ENCODE measurements at regions not wholly inside any gene's neighbourhood (a gene's known extent, or its start where the extent isn't known, plus 50 kb on each side); places are given as distances from the start of the nearest gene placed in this dataset.
"Not testable (repeated sequence)": the region's sequence is repeated elsewhere in the genome, so short reads cannot be mapped to it uniquely, and the experiment has no call there.

DNA sequence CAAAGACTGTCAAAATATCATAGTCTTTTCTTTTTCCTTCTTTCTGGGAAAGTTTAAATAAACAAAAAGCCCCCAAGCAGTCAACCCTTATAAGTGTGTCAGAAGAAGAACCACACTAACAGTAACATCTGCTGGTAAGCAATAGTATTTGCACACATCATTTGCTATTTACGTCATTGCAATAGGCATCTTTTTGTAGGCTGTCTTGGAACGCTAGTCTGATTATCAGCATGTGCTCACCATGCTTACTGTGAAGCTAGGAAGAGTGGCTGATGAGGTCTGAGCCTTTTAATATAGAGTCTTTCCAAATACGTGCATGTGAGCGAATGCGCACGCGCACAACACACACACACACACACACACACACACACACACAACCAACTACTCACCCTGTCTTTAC is 599.0 kb upstream of the TPK1 start:
- TF ChIP-seq SREBF2 (IDR thresholded peaks at IDR 0.05) (no peak), EHF (CRISPR knock-in tag; IDR thresholded peaks at IDR 0.05) (no peak), ZFP36 (IDR thresholded peaks at IDR 0.05; ENCODE audit: borderline replicate concordance, partially characterized antibody) (no peak), BHLHE40 (IDR thresholded peaks at IDR 0.05; ENCODE audit: low read depth, low read length) (no peak), KDM1A (IDR thresholded peaks at IDR 0.05; ENCODE audit: low read depth) (no peak), FOSB (CRISPR knock-in tag; IDR thresholded peaks at IDR 0.05) (no peak), JUNB (IDR thresholded peaks at IDR 0.05) (no peak), FOXS1 (CRISPR knock-in tag; IDR thresholded peaks at IDR 0.05) (no peak), HEYL (CRISPR knock-in tag; IDR thresholded peaks at IDR 0.05) (no peak)
- TF ChIP-seq, protein P1, sequence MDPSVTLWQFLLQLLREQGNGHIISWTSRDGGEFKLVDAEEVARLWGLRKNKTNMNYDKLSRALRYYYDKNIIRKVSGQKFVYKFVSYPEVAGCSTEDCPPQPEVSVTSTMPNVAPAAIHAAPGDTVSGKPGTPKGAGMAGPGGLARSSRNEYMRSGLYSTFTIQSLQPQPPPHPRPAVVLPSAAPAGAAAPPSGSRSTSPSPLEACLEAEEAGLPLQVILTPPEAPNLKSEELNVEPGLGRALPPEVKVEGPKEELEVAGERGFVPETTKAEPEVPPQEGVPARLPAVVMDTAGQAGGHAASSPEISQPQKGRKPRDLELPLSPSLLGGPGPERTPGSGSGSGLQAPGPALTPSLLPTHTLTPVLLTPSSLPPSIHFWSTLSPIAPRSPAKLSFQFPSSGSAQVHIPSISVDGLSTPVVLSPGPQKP (IDR thresholded peaks at IDR 0.05; ENCODE audit: low read depth, low read length), result no peak
- TF ChIP-seq, protein P2, sequence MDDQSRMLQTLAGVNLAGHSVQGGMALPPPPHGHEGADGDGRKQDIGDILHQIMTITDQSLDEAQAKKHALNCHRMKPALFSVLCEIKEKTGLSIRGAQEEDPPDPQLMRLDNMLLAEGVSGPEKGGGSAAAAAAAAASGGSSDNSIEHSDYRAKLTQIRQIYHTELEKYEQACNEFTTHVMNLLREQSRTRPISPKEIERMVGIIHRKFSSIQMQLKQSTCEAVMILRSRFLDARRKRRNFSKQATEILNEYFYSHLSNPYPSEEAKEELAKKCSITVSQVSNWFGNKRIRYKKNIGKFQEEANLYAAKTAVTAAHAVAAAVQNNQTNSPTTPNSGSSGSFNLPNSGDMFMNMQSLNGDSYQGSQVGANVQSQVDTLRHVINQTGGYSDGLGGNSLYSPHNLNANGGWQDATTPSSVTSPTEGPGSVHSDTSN (IDR thresholded peaks at IDR 0.05), result no peak
- TF ChIP-seq, protein P3, sequence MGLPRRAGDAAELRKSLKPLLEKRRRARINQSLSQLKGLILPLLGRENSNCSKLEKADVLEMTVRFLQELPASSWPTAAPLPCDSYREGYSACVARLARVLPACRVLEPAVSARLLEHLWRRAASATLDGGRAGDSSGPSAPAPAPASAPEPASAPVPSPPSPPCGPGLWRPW (IDR thresholded peaks at IDR 0.05), result no peak
- TF ChIP-seq, protein P4, sequence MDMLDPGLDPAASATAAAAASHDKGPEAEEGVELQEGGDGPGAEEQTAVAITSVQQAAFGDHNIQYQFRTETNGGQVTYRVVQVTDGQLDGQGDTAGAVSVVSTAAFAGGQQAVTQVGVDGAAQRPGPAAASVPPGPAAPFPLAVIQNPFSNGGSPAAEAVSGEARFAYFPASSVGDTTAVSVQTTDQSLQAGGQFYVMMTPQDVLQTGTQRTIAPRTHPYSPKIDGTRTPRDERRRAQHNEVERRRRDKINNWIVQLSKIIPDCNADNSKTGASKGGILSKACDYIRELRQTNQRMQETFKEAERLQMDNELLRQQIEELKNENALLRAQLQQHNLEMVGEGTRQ (IDR thresholded peaks at IDR 0.05), result no peak
- FAIRE-seq (no peak), ATAC-seq (no peak), DNase-seq (ENCODE audit: low read depth in 1 of 2, low spot score in 1 of 2) (no peak)
- Histone ChIP-seq H3K27ac (no peak overlapping the region), H3K4me2 (no peak overlapping the region), H3K4me1 (no peaks in the 10 kb centered on the region), H3K4me3 (no peak overlapping the region), H3K9me3 (no peaks in the 10 kb centered on the region)
- CTCF ChIA-PET, result no interaction called here
- 61% methylated on average over 7 of the region's 7 CpGs for WGBS (ENCODE audit: missing lambda C conversion rate)
- POLR2A ChIA-PET, result no interaction called here

DNA sequence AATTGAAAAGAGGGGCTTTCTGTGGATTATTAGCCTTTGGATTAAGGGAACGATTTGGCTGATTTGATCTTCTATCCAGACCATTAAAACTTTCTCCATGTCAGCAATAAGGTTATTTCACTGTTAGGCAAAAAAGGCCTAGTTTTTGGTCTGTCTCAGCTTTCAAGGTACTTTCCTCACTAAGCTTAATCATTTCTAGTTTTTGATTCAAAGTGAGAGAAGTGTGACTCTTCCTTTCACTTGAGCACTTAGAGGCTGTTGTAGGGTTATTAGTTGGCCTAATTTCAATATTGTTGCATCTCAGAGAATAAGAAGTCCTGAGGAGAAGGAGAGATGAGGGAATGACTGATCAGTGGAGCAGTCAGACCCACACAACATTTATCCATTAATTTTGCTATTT is 596.0 kb upstream of the TPK1 start:
- ChIA-PET POLR2A (no interaction called here), CTCF (no interaction called here)
- ATAC-seq, result no peak

DNA sequence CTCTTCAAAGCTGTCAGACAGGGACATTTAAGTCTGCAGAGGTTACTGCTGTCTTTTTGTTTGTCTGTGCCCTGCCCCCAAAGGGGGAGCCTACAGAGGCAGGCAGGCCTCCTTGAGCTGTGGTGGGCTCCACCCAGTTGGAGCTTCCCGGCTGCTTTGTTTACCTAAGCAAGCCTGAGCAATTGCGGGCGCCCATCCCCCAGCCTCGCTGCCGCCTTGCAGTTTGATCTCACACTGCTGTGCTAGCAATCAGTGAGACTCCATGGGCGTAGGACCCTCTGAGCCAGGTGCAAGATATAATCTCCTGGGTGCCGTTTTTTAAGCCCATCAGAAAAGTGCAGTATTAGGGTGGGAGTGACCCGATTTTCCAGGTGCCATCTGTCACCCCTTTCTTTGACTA is 582.6 kb upstream of the TPK1 start:
- H3K9me3 ChIP-seq; H3K4me1 ChIP-seq; FAIRE-seq; H3K4me3 ChIP-seq; H3K27ac ChIP-seq; ATAC-seq; POLR2A ChIA-PET; CTCF ChIA-PET; DNase-seq (ENCODE audit: low read depth in 1 of 2, low spot score in 1 of 2); H3K4me2 ChIP-seq: not testable (repeated sequence)
- WGBS (ENCODE audit: missing lambda C conversion rate), result 38% methylated on average over 7 of the region's 8 CpGs

More for the DNA sequence above, 596.0 kb upstream of the TPK1 start:
- DNase-seq (ENCODE audit: low read depth in 1 of 2, low spot score in 1 of 2) (no peak), FAIRE-seq (no peak)
- Histone ChIP-seq H3K4me3 (no peak overlapping the region), H3K9me3 (0 out of 3 replicates have a peak, but pooled peaks cover 11% of the 10 kb centered on the region), H3K27ac (no peak overlapping the region), H3K4me1 (no peaks in the 10 kb centered on the region), H3K4me2 (no peak overlapping the region)
- TF ChIP-seq GATA3 (IDR thresholded peaks at IDR 0.05; ENCODE audit: borderline replicate concordance) (no peak), MAFK (IDR thresholded peaks at IDR 0.05; ENCODE audit: partially characterized antibody) (no peak), RARB (CRISPR knock-in tag; IDR thresholded peaks at IDR 0.05) (no peak), NR3C1 (IDR thresholded peaks at IDR 0.05) (no peak), FOSL2 (IDR thresholded peaks at IDR 0.05) (no peak), FOSL2 (CRISPR knock-in tag; IDR thresholded peaks at IDR 0.05) (no peak), RNF2 (IDR thresholded peaks at IDR 0.05; ENCODE audit: borderline replicate concordance, low read depth) (no peak), KDM1A (IDR thresholded peaks at IDR 0.05; ENCODE audit: low read depth) (no peak), ZNF302 (CRISPR knock-in tag; IDR thresholded peaks at IDR 0.05) (no peak), MYC (IDR thresholded peaks at IDR 0.05; ENCODE audit: borderline replicate concordance, low read length) (no peak), CHD2 (IDR thresholded peaks at IDR 0.05; ENCODE audit: low read length, partially characterized antibody) (no peak), MAZ (IDR thresholded peaks at IDR 0.05; ENCODE audit: borderline replicate concordance, low read depth, low read length) (no peak), TP53 (CRISPR knock-in tag; IDR thresholded peaks at IDR 0.05) (no peak), EP300 (IDR thresholded peaks at IDR 0.05) (no peak), RAD21 (conservative IDR thresholded peaks at IDR 0.05 in 1 of 2, IDR thresholded peaks at IDR 0.05 in 1 of 2) (no peak), POLR2A (IDR thresholded peaks at IDR 0.05; ENCODE audit: low read length) (no peak)
- TF ChIP-seq, protein P5, sequence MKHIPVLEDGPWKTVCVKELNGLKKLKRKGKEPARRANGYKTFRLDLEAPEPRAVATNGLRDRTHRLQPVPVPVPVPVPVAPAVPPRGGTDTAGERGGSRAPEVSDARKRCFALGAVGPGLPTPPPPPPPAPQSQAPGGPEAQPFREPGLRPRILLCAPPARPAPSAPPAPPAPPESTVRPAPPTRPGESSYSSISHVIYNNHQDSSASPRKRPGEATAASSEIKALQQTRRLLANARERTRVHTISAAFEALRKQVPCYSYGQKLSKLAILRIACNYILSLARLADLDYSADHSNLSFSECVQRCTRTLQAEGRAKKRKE (CRISPR knock-in tag; IDR thresholded peaks at IDR 0.05; ENCODE audit: low read depth), result no peak
- TF ChIP-seq, protein P2 (IDR thresholded peaks at IDR 0.05), result no peak
- TF ChIP-seq, protein P6, sequence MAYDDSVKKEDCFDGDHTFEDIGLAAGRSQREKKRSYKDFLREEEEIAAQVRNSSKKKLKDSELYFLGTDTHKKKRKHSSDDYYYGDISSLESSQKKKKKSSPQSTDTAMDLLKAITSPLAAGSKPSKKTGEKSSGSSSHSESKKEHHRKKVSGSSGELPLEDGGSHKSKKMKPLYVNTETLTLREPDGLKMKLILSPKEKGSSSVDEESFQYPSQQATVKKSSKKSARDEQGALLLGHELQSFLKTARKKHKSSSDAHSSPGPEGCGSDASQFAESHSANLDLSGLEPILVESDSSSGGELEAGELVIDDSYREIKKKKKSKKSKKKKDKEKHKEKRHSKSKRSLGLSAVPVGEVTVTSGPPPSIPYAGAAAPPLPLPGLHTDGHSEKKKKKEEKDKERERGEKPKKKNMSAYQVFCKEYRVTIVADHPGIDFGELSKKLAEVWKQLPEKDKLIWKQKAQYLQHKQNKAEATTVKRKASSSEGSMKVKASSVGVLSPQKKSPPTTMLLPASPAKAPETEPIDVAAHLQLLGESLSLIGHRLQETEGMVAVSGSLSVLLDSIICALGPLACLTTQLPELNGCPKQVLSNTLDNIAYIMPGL (CRISPR knock-in tag; IDR thresholded peaks at IDR 0.05; ENCODE audit: borderline replicate concordance), result no peak
- TF ChIP-seq, protein P4 (IDR thresholded peaks at IDR 0.05), result no peak
- TF ChIP-seq, protein P1 (IDR thresholded peaks at IDR 0.05; ENCODE audit: low read depth, low read length), result no peak
- 0% methylated on average over 1 of the region's 1 CpG for WGBS (ENCODE audit: missing lambda C conversion rate)

All from A549 (cell line).